HepG2 (cell line): ENCODE measurements at regions not wholly inside any gene's neighbourhood (a gene's known extent, or its start where the extent isn't known, plus 50 kb on each side); places are given as distances from the start of the nearest gene placed in this dataset.

ENCODE experiments used
- ATAC-seq: fragments of 200-7000 bp; cut with Tn5 transposase; 3 replicates; pipeline ENCODE4 v1.9.1; 2020; ENCODE audit warnings: mild to moderate bottlenecking, moderate library complexity
- BruUV-seq: library from RNA; stranded (reverse); fragments of 400-500 nt; replicated peaks from 2 replicates; lab custom pipeline; 2021; lab: Mats Ljungman, UMichigan
- CTCF ChIA-PET: fragments of 300-600 bp; formaldehyde crosslinking; extraction: SDS; loops from one replicate; lab custom pipeline; 2021; ENCODE audit warnings: low total read pairs, inconsistent platforms, low intra/inter-chr PET ratio; lab: Yijun Ruan, JAX
- POLR2A ChIA-PET: fragments of 350-600 bp; sonication (Branson Sonifier 250); formaldehyde crosslinking; loops from one replicate; lab custom pipeline; 2020; ENCODE audit warnings: antibody characterized with exemption, inconsistent platforms; lab: Yijun Ruan, JAX
- DNase-seq: peaks from one replicate; pipeline ENCODE4 v3.0.0-alpha.2; 2015; ENCODE audit warnings: low spot score
- FAIRE-seq: peaks from 3 replicates; lab custom pipeline; 2011; peaks lifted over from hg19 to GRCh38; lab: Jason Lieb, UNC
- H2AFZ ChIP-seq: one replicate; pipeline ENCODE4 v1.6.1; 2011; ENCODE audit warnings: low read length, inconsistent platforms
- H3K27ac ChIP-seq: fragments of 300-600 bp; 3 replicates; pipeline ENCODE4 v1.8.0; 2011; ENCODE audit warnings: mixed run types, mild to moderate bottlenecking, mixed read lengths, low read length, inconsistent platforms; ENCODE audit not compliant: insufficient read depth; ENCODE audit errors: extremely low read length
- H3K27me3 ChIP-seq, 2 experiments: fragments of 200-600 bp in 1 of 2; 2 replicates in 1 of 2; 3 replicates in 1 of 2; pipeline versions ENCODE4 v1.6.0 to v1.8.0; 2011; ENCODE audit warnings: low read length in 2 of 2, mild to moderate bottlenecking in 2 of 2, moderate library complexity in 2 of 2, inconsistent platforms in 1 of 2; ENCODE audit not compliant: insufficient read depth in 2 of 2, control insufficient read depth in 1 of 2
- H3K36me3 ChIP-seq, 2 experiments: fragments of 200-600 bp in 1 of 2; replicated peaks in 1 of 2; 2 replicates in 1 of 2; 3 replicates in 1 of 2; pipeline versions ENCODE4 v1.5.1 to v1.8.0; 2011; ENCODE audit warnings: low read length in 2 of 2, inconsistent platforms in 1 of 2; ENCODE audit not compliant: insufficient read depth in 2 of 2, control insufficient read depth in 1 of 2
- H3K4me1 ChIP-seq: 2 replicates; pipeline ENCODE4 v1.5.1; 2012; ENCODE audit warnings: low read length, inconsistent platforms; ENCODE audit not compliant: insufficient read depth
- H3K4me2 ChIP-seq: 2 replicates; pipeline ENCODE4 v1.6.0; 2011; ENCODE audit warnings: low read depth, low read length, inconsistent platforms
- H3K4me3 ChIP-seq, 3 experiments: fragments of 200-600 bp in 1 of 3; sonication (generic), shearing (Covaris generic) in 1 of 3; replicated peaks in 1 of 3; 2 replicates each; pipeline ENCODE4 v1.5.1; 2011 to 2016; ENCODE audit warnings: low read length in 3 of 3, inconsistent platforms in 2 of 3, low read depth in 2 of 3, mild to moderate bottlenecking in 2 of 3, control low read depth in 1 of 3, mixed read lengths in 1 of 3; ENCODE audit not compliant: insufficient read depth in 1 of 3
- H3K79me2 ChIP-seq: one replicate; pipeline ENCODE4 v1.6.1; 2011; ENCODE audit warnings: low read length, inconsistent platforms; ENCODE audit not compliant: insufficient read depth
- H3K9ac ChIP-seq: 2 replicates; pipeline ENCODE4 v1.6.0; 2011; ENCODE audit warnings: mild to moderate bottlenecking, low read depth, low read length, inconsistent platforms; ENCODE audit not compliant: insufficient read depth
- H3K9me3 ChIP-seq: 2 replicates; pipeline ENCODE4 v1.5.1; 2012; ENCODE audit warnings: mild to moderate bottlenecking, low read length
- H4K20me1 ChIP-seq: 2 replicates; pipeline ENCODE4 v1.6.0; 2011; ENCODE audit warnings: inconsistent platforms, mild to moderate bottlenecking, low read length, moderate library complexity; ENCODE audit not compliant: insufficient read depth
- FOXP1 ChIP-seq, 2 experiments: fragments of 450-650 bp in 1 of 2; IDR thresholded peaks; 2 replicates each; pipeline ENCODE4 v1.6.1; 2017 to 2018; ENCODE audit warnings: antibody characterized with exemption in 1 of 2
- HMG20B ChIP-seq: conservative IDR thresholded peaks from 2 replicates; pipeline ENCODE4 v1.6.1; 2016; ENCODE audit warnings: missing genetic modification reagents, missing compliant biosample characterization
- JUND ChIP-seq: sonication (generic); formaldehyde crosslinking; IDR thresholded peaks from 2 replicates; pipeline ENCODE4 v1.8.0; 2022; ENCODE audit warnings: mild to moderate bottlenecking, missing genetic modification reagents
- KAT2B ChIP-seq: fragments of 150-350 bp; IDR thresholded peaks from 2 replicates; pipeline ENCODE4 v1.6.1; 2014; ENCODE audit warnings: low read depth, low read length, borderline replicate concordance
- KDM6A ChIP-seq: IDR thresholded peaks from 2 replicates; pipeline ENCODE4 v1.6.1; 2016; ENCODE audit warnings: low read depth
- MED13 ChIP-seq: sonication (generic); formaldehyde crosslinking; IDR thresholded peaks from 2 replicates; pipeline ENCODE4 v1.5.0; 2020; ENCODE audit warnings: missing genetic modification reagents
- NCOA2 ChIP-seq: sonication (generic); formaldehyde crosslinking; IDR thresholded peaks from 2 replicates; pipeline ENCODE4 v1.8.0; 2022; ENCODE audit warnings: inconsistent platforms
- NFE2L1 ChIP-seq: sonication (generic); formaldehyde crosslinking; IDR thresholded peaks from 2 replicates; pipeline ENCODE4 v1.4.0; 2020; ENCODE audit warnings: missing genetic modification reagents, mild to moderate bottlenecking, borderline replicate concordance
- NFE2L2 ChIP-seq: fragments of 150-350 bp; IDR thresholded peaks from 2 replicates; pipeline ENCODE4 v1.6.1; 2014; ENCODE audit warnings: low read length
- NFIC ChIP-seq: IDR thresholded peaks from 2 replicates; pipeline ENCODE4 v1.6.1; 2012; ENCODE audit warnings: mild to moderate bottlenecking, low read length, inconsistent platforms
- RBFOX2 ChIP-seq: fragments of 200-400 bp; formaldehyde crosslinking; IDR thresholded peaks from 2 replicates; pipeline ENCODE4 v1.6.1; 2017; ENCODE audit warnings: low read depth, mild to moderate bottlenecking, low read length
- SATB2 ChIP-seq: sonication (generic); formaldehyde crosslinking; IDR thresholded peaks from 2 replicates; pipeline ENCODE4 v1.5.0; 2020; ENCODE audit warnings: missing genetic modification reagents
- SRF ChIP-seq: IDR thresholded peaks from 2 replicates; pipeline ENCODE4 v1.6.1; 2011; ENCODE audit warnings: mild to moderate bottlenecking, low read depth, low read length, moderate library complexity
- ZFX ChIP-seq: sonication (generic); formaldehyde crosslinking; IDR thresholded peaks from 2 replicates; pipeline ENCODE4 v1.4.0; 2020; ENCODE audit warnings: mild to moderate bottlenecking, low read depth, missing genetic modification reagents, moderate library complexity
- ZNF138 ChIP-seq: sonication (generic); formaldehyde crosslinking; IDR thresholded peaks from 2 replicates; pipeline ENCODE4 v1.5.0; 2020; ENCODE audit warnings: mild to moderate bottlenecking, low read depth, missing genetic modification reagents
- ZNF276 ChIP-seq: sonication (generic); formaldehyde crosslinking; IDR thresholded peaks from 2 replicates; pipeline ENCODE4 v1.4.0; 2020; ENCODE audit warnings: mild to moderate bottlenecking, low read depth, missing genetic modification reagents
- ZNF709 ChIP-seq: sonication (generic); formaldehyde crosslinking; IDR thresholded peaks from 2 replicates; pipeline ENCODE4 v1.5.0; 2020; ENCODE audit warnings: mild to moderate bottlenecking, missing genetic modification reagents
- ZNF75D ChIP-seq: sonication (generic); formaldehyde crosslinking; IDR thresholded peaks from 2 replicates; pipeline ENCODE4 v1.8.1; 2023; ENCODE audit warnings: missing genetic modification reagents, mild to moderate bottlenecking, borderline replicate concordance
- ZNF800 ChIP-seq: sonication (generic); formaldehyde crosslinking; IDR thresholded peaks from 2 replicates; pipeline ENCODE4 v1.4.0; 2020; ENCODE audit warnings: missing genetic modification reagents
- WGBS: methylation state at CpG from one replicate; pipeline ENCODE4 v1.1.6; 2017; ENCODE audit warnings: low lambda C conversion rate; 5-methylcytosine and 5-hydroxymethylcytosine counted together
- in situ Hi-C: cut with HindIII; loops from 2 replicates; pipeline ENCODE4 v1.10.0; 2017; ENCODE audit warnings: low pct_unique_long_range_greater_than_20kb; ENCODE audit not compliant: extremely low pct_ligation_motif_present
- intact Hi-C: fragments of 100-400 bp; cut with micrococcal nuclease; formaldehyde crosslinking; loops from one replicate; pipeline ENCODE4 v1.10.0; 2022; ENCODE audit not compliant: unreplicated experiment

GRCh38 chr5:67773411-67774266 is 441.9 kb upstream of the PIK3R1 start:
- Histone ChIP-seq H3K36me3 (no peaks in the 10 kb centered on the region), H3K4me1 (peaks cover 70% of the 10 kb centered on the region), H3K4me3 (peak overlapping the region in 1 of 3 experiments; percentile 24; a peak in 1 of 6 replicates), H3K9ac (peak overlapping the region; percentile 58), H3K27me3 (no peaks in the 10 kb centered on the region), H2AFZ (no peak overlapping the region), H3K79me2 (no peaks in the 10 kb centered on the region), H3K27ac (peak overlapping the region; percentile 92), H4K20me1 (no peaks in the 10 kb centered on the region), H3K9me3 (0 out of 2 replicates have a peak, but pooled peaks cover 7% of the 10 kb centered on the region), H3K4me2 (peak overlapping the region; percentile 44)
- FAIRE-seq: peak; percentile 75
- WGBS: 10% methylated on average over 3 of the region's 3 CpGs
- BruUV-seq: TSS peak; percentile 93
- ChIA-PET POLR2A (interaction anchor here (0.5 to 4.9 kb wide), 6 partner anchors 26 to 466 kb away, joined by 3 to 69 read pairs (median 6); partner anchors contain the start of gene PIK3R1), CTCF (no interaction called here)
- intact Hi-C loops (loop anchor here (5.0 kb wide), 3 partner anchors 44 to 526 kb away; no protein-coding TSS in a partner anchor), in situ Hi-C loops (no loop called here)
- ATAC-seq: peak; percentile 51
- DNase-seq: peak; percentile 92
- TF ChIP-seq SRF: peak; percentile 97
- TF ChIP-seq KDM6A: no peak
- TF ChIP-seq ZNF800: 0 out of 2 replicates have a peak, but pooled peaks have one; percentile 24
- peak; percentile 76 for TF ChIP-seq NCOA2 (CRISPR knock-in tag)
- peak; percentile 53; the same call in 1 of the 2 replicates for TF ChIP-seq NFE2L2
- no peak for TF ChIP-seq JUND (CRISPR knock-in tag)
- no peak for TF ChIP-seq FOXP1 (IDR thresholded peaks at IDR 0.05)
- peak; percentile 18; the same call in 1 of the 2 replicates for TF ChIP-seq FOXP1 (CRISPR knock-in tag; IDR thresholded peaks at IDR 0.05)
- TF ChIP-seq ZFX: no peak
- no peak for TF ChIP-seq NFE2L1
- no peak for TF ChIP-seq ZNF276 (CRISPR knock-in tag)
- TF ChIP-seq HMG20B (CRISPR knock-in tag): no peak
- TF ChIP-seq MED13: 0 out of 2 replicates have a peak, but pooled peaks have one; percentile 25
- TF ChIP-seq KAT2B: no peak
- no peak for TF ChIP-seq ZNF709 (CRISPR knock-in tag)
- no peak for TF ChIP-seq ZNF138 (CRISPR knock-in tag)
- TF ChIP-seq RBFOX2: peak; percentile 48; the same call in 1 of the 2 replicates
- peak; percentile 71; the same call in 1 of the 2 replicates for TF ChIP-seq NFIC
- TF ChIP-seq ZNF75D (CRISPR knock-in tag): no peak
- TF ChIP-seq SATB2 (CRISPR knock-in tag): no peak
